ENCODE measurements at regions not wholly inside any gene's neighbourhood (a gene's known extent, or its start where the extent isn't known, plus 50 kb on each side); places are given as distances from the start of the nearest gene placed in this dataset.
A peak's percentile ranks its signal among the peaks of the same experiment; 100 is the strongest.

DNA sequence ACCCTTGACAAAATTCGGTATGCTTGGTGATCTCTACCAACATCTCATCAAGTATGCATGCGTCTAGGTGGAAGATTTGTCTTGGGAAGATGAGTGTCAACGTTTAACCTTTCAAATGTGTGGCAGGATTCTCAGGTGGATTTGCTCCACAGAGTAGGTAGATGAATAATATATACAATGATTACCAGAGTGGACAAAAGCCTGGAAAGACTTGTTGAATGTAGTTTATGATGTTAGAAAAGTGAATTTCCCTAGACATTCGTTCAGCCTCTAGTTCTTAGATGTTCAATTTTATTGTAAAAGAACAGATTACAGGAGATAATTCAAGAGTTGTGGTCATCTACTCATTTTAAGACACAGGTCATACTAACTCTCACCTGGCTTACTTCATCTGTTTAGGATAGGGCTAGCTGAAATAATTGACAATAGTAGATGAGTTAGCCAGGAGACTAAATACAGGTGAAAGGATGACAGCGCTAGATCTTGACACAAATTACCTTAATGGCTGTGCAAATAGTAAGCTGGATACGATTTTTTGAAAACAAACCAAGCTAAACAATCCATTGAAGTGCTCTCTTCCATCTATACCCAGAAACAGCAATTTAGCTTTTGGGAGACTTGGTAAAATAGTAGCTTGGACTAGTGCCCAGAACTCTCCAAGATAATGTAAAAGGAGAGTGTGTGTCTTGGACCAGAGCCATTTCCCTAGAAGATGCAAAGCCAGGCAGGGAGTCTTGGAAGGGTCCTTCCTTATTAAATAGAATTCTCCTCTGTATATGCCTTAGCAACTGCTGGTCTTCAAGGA is 168.0 kb downstream of the DACT1 start:
- ChIA-PET CTCF (no interaction called here), POLR2A (no interaction called here)
- H3K4me3 ChIP-seq (ENCODE audit: low read depth in 2 of 2, low read length in 1 of 2), result no peak overlapping the region
- WGBS (ENCODE audit: low lambda C conversion rate), result 66% methylated on average over 6 of the region's 6 CpGs
- H3K27ac ChIP-seq (ENCODE audit: low read depth in 2 of 2, low read length in 1 of 2), result peak overlapping the region in 1 of 2 experiments; percentile 30; a peak in 1 of 4 replicates
- H2AFZ ChIP-seq (ENCODE audit: low read depth), result no peak overlapping the region
- DNase-seq, result no peak
- H3K4me2 ChIP-seq, result no peak overlapping the region; the same call in 1 of the 2 replicates
- H3K9ac ChIP-seq, result no peak overlapping the region
- no peaks in the 10 kb centered on the region for H4K20me1 ChIP-seq (ENCODE audit: insufficient read depth)
- no peak for TF ChIP-seq CHD2 (IDR thresholded peaks at IDR 0.05; ENCODE audit: low read length, partially characterized antibody)
- TF ChIP-seq, protein P1, sequence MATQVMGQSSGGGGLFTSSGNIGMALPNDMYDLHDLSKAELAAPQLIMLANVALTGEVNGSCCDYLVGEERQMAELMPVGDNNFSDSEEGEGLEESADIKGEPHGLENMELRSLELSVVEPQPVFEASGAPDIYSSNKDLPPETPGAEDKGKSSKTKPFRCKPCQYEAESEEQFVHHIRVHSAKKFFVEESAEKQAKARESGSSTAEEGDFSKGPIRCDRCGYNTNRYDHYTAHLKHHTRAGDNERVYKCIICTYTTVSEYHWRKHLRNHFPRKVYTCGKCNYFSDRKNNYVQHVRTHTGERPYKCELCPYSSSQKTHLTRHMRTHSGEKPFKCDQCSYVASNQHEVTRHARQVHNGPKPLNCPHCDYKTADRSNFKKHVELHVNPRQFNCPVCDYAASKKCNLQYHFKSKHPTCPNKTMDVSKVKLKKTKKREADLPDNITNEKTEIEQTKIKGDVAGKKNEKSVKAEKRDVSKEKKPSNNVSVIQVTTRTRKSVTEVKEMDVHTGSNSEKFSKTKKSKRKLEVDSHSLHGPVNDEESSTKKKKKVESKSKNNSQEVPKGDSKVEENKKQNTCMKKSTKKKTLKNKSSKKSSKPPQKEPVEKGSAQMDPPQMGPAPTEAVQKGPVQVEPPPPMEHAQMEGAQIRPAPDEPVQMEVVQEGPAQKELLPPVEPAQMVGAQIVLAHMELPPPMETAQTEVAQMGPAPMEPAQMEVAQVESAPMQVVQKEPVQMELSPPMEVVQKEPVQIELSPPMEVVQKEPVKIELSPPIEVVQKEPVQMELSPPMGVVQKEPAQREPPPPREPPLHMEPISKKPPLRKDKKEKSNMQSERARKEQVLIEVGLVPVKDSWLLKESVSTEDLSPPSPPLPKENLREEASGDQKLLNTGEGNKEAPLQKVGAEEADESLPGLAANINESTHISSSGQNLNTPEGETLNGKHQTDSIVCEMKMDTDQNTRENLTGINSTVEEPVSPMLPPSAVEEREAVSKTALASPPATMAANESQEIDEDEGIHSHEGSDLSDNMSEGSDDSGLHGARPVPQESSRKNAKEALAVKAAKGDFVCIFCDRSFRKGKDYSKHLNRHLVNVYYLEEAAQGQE (IDR thresholded peaks at IDR 0.05; ENCODE audit: low read depth, low read length), result no peak
- no peak for TF ChIP-seq MEF2A (IDR thresholded peaks at IDR 0.05; ENCODE audit: borderline replicate concordance, low read depth)
- TF ChIP-seq, protein P2, sequence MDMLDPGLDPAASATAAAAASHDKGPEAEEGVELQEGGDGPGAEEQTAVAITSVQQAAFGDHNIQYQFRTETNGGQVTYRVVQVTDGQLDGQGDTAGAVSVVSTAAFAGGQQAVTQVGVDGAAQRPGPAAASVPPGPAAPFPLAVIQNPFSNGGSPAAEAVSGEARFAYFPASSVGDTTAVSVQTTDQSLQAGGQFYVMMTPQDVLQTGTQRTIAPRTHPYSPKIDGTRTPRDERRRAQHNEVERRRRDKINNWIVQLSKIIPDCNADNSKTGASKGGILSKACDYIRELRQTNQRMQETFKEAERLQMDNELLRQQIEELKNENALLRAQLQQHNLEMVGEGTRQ (IDR thresholded peaks at IDR 0.05; ENCODE audit: borderline replicate concordance, low read depth, low read length), result no peak
- TF ChIP-seq, protein P3, sequence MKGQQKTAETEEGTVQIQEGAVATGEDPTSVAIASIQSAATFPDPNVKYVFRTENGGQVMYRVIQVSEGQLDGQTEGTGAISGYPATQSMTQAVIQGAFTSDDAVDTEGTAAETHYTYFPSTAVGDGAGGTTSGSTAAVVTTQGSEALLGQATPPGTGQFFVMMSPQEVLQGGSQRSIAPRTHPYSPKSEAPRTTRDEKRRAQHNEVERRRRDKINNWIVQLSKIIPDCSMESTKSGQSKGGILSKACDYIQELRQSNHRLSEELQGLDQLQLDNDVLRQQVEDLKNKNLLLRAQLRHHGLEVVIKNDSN (IDR thresholded peaks at IDR 0.05; ENCODE audit: borderline replicate concordance, low read depth), result no peak
- no peak for TF ChIP-seq YY1 (IDR thresholded peaks at IDR 0.05; ENCODE audit: low read depth)
- TF ChIP-seq, protein P4, sequence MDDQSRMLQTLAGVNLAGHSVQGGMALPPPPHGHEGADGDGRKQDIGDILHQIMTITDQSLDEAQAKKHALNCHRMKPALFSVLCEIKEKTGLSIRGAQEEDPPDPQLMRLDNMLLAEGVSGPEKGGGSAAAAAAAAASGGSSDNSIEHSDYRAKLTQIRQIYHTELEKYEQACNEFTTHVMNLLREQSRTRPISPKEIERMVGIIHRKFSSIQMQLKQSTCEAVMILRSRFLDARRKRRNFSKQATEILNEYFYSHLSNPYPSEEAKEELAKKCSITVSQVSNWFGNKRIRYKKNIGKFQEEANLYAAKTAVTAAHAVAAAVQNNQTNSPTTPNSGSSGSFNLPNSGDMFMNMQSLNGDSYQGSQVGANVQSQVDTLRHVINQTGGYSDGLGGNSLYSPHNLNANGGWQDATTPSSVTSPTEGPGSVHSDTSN (IDR thresholded peaks at IDR 0.05), result peak; percentile 13; the same call in 1 of the 2 replicates
- no peak for TF ChIP-seq MXI1 (IDR thresholded peaks at IDR 0.05; ENCODE audit: low read depth, low read length)
- no peak for TF ChIP-seq RFX5 (IDR thresholded peaks at IDR 0.05; ENCODE audit: low read length)
- peak; percentile 58 for TF ChIP-seq TCF12 (IDR thresholded peaks at IDR 0.05)
- TF ChIP-seq POLR2AphosphoS5 (IDR thresholded peaks at IDR 0.05; ENCODE audit: low read depth, low read length), result no peak
- TF ChIP-seq NFIC (IDR thresholded peaks at IDR 0.05; ENCODE audit: borderline replicate concordance), result peak; percentile 94
- no peak for TF ChIP-seq TEAD4 (IDR thresholded peaks at IDR 0.05; ENCODE audit: borderline replicate concordance, insufficient read depth)
- TF ChIP-seq GATA2 (CRISPR knock-in tag; IDR thresholded peaks at IDR 0.05), result no peak
- TF ChIP-seq RCOR1 (IDR thresholded peaks at IDR 0.05; ENCODE audit: low read length), result no peak
- no peak for TF ChIP-seq FOSL2 (IDR thresholded peaks at IDR 0.05; ENCODE audit: borderline replicate concordance, low read depth)
- TF ChIP-seq FOXM1 (IDR thresholded peaks at IDR 0.05; ENCODE audit: low read depth), result 0 out of 2 replicates have a peak, but pooled peaks have one; percentile 28
- TF ChIP-seq, protein P5, sequence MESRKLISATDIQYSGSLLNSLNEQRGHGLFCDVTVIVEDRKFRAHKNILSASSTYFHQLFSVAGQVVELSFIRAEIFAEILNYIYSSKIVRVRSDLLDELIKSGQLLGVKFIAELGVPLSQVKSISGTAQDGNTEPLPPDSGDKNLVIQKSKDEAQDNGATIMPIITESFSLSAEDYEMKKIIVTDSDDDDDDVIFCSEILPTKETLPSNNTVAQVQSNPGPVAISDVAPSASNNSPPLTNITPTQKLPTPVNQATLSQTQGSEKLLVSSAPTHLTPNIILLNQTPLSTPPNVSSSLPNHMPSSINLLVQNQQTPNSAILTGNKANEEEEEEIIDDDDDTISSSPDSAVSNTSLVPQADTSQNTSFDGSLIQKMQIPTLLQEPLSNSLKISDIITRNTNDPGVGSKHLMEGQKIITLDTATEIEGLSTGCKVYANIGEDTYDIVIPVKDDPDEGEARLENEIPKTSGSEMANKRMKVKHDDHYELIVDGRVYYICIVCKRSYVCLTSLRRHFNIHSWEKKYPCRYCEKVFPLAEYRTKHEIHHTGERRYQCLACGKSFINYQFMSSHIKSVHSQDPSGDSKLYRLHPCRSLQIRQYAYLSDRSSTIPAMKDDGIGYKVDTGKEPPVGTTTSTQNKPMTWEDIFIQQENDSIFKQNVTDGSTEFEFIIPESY (IDR thresholded peaks at IDR 0.05; ENCODE audit: borderline replicate concordance, low read depth), result no peak
- TF ChIP-seq JUND (IDR thresholded peaks at IDR 0.05), result no peak
- TF ChIP-seq, protein P6, sequence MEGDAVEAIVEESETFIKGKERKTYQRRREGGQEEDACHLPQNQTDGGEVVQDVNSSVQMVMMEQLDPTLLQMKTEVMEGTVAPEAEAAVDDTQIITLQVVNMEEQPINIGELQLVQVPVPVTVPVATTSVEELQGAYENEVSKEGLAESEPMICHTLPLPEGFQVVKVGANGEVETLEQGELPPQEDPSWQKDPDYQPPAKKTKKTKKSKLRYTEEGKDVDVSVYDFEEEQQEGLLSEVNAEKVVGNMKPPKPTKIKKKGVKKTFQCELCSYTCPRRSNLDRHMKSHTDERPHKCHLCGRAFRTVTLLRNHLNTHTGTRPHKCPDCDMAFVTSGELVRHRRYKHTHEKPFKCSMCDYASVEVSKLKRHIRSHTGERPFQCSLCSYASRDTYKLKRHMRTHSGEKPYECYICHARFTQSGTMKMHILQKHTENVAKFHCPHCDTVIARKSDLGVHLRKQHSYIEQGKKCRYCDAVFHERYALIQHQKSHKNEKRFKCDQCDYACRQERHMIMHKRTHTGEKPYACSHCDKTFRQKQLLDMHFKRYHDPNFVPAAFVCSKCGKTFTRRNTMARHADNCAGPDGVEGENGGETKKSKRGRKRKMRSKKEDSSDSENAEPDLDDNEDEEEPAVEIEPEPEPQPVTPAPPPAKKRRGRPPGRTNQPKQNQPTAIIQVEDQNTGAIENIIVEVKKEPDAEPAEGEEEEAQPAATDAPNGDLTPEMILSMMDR (IDR thresholded peaks at IDR 0.05), result no peak
- H3K9me3 ChIP-seq, result no peaks in the 10 kb centered on the region; the same call in 1 of the 2 replicates
- H3K4me1 ChIP-seq (ENCODE audit: control insufficient read depth in 1 of 2, insufficient read depth in 2 of 2, low read depth in 1 of 2, low read length in 1 of 2), result no peaks in the 10 kb centered on the region; a peak in 1 of 4 replicates
- H3F3A ChIP-seq (replicated peaks; ENCODE audit: insufficient read depth), result peaks cover 10% of the 10 kb centered on the region
- H3K27me3 ChIP-seq (ENCODE audit: insufficient read depth), result no peaks in the 10 kb centered on the region
- H3K36me3 ChIP-seq (replicated peaks in 1 of 2; ENCODE audit: control insufficient read depth in 1 of 2, insufficient read depth in 2 of 2, low read length in 1 of 2), result no peaks in the 10 kb centered on the region
- H3K79me2 ChIP-seq (ENCODE audit: insufficient read depth), result no peaks in the 10 kb centered on the region
- H3K9me2 ChIP-seq, result no peaks in the 10 kb centered on the region
